SU-DHL-6 (cell line): ENCODE measurements at regions not wholly inside any gene's neighbourhood (a gene's known extent, or its start where the extent isn't known, plus 50 kb on each side); places are given as distances from the start of the nearest gene placed in this dataset.

Experiments
- H2AFZ ChIP-seq: fragments of 200-600 bp; sonication (generic); 2 replicates; pipeline ENCODE4 v1.6.1; 2014; ENCODE audit warnings: low read depth, mild to moderate bottlenecking, moderate library complexity, mixed read lengths, antibody characterized with exemption, low read length; ENCODE audit not compliant: severe bottlenecking
- H3F3A ChIP-seq: fragments of 200-600 bp; shearing (Covaris generic); 2 replicates; pipeline ENCODE4 v1.6.0; 2016; ENCODE audit warnings: antibody characterized with exemption, mild to moderate bottlenecking; ENCODE audit not compliant: insufficient read depth
- H3K27ac ChIP-seq: fragments of 200-600 bp; sonication (generic); 2 replicates; pipeline ENCODE4 v1.5.1; 2016; ENCODE audit warnings: low read depth, mild to moderate bottlenecking, low read length, moderate library complexity, mixed read lengths
- H3K27me3 ChIP-seq: fragments of 200-600 bp; sonication (generic), shearing (Covaris generic); 2 replicates; pipeline ENCODE4 v1.6.0; 2014; ENCODE audit warnings: mild to moderate bottlenecking, low read length
- H3K36me3 ChIP-seq: fragments of 200-600 bp; sonication (generic); 2 replicates; pipeline ENCODE4 v1.6.1; 2014; ENCODE audit warnings: mild to moderate bottlenecking, low read length, mixed read lengths
- H3K4me2 ChIP-seq: fragments of 300-600, 200-600 bp; shearing (Covaris generic), sonication (generic); 2 replicates; pipeline ENCODE4 v1.6.0; 2014; ENCODE audit warnings: low read length, low read depth, mild to moderate bottlenecking; ENCODE audit not compliant: poor library complexity, severe bottlenecking
- H3K4me3 ChIP-seq: fragments of 200-600 bp; sonication (generic); 2 replicates; pipeline ENCODE4 v1.5.1; 2014; ENCODE audit warnings: antibody characterized with exemption, low read length, mild to moderate bottlenecking, mixed read lengths; ENCODE audit not compliant: insufficient read depth, poor library complexity, severe bottlenecking
- H3K79me2 ChIP-seq: fragments of 200-600 bp; sonication (generic); 2 replicates; pipeline ENCODE4 v1.6.1; 2014; ENCODE audit warnings: mild to moderate bottlenecking, low read length, moderate library complexity; ENCODE audit not compliant: insufficient read depth
- H3K9ac ChIP-seq: fragments of 200-600 bp; sonication (generic); 2 replicates; pipeline ENCODE4 v1.7.0; 2014; ENCODE audit warnings: mild to moderate bottlenecking, low read length
- H3K9me2 ChIP-seq: fragments of 200-600 bp; sonication (generic); replicated peaks from 2 replicates; pipeline ENCODE4 v1.6.1; 2014; ENCODE audit warnings: low read length; ENCODE audit not compliant: insufficient read depth
- H3K9me3 ChIP-seq: fragments of 200-600 bp; sonication (generic); 2 replicates; pipeline ENCODE4 v1.6.1; 2014; ENCODE audit warnings: low read length, mixed read lengths; ENCODE audit not compliant: insufficient read depth
- H4K20me1 ChIP-seq: fragments of 200-600 bp; sonication (generic); 2 replicates; pipeline ENCODE4 v1.6.1; 2014; ENCODE audit warnings: low read depth, mild to moderate bottlenecking, antibody characterized with exemption, low read length, moderate library complexity, mixed read lengths
- CTCF ChIP-seq: fragments of 200-600 bp; sonication (generic); IDR thresholded peaks from one replicate; pipeline ENCODE4 v1.5.1; 2017; ENCODE audit warnings: antibody characterized with exemption, mild to moderate bottlenecking, low read length, moderate library complexity; ENCODE audit not compliant: insufficient read depth, poor library complexity, severe bottlenecking
- EZH2phosphoT487 ChIP-seq: fragments of 200-600 bp; sonication (generic), shearing (Covaris generic); conservative IDR thresholded peaks from 2 replicates; pipeline ENCODE4 v1.6.1; 2018; ENCODE audit warnings: mild to moderate bottlenecking, antibody characterized with exemption, low read length, moderate library complexity, mixed read lengths

DNA sequence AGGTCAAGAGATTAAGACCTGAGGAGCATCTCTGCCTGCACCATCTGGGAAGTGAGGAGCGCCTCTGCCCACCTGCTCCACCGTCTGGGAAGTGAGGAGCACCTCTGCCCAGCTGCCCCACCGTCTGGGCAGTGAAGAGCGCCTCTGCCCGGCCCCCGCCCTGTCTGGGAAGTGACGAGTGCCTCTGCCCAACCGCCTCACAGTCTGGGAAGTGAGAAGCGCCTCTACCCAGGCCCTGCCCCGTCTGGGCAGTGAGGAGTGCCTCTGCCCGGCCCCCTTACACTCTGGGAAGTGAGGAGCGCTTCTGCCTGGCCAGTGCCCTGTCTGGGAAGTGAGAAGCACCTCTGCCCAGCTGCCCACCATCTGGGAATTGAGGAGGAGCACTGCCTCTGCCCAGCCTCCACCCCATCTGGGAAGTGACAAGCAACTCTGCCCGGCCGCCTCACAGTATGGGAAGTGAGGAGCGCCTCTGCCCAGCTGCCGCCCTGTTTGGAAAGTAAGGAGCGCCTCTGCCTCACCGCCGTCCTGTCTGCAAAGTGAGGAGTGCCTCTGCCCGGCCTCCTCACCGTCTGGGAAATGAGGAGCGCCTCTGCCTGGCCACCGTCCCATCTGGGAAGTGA is 270.4 kb upstream of the NRSN1 start:
- no peak overlapping the region for H2AFZ ChIP-seq
- H3K27me3 ChIP-seq, result no peaks in the 10 kb centered on the region
- H3K9me3 ChIP-seq, result no peaks in the 10 kb centered on the region
- H3K4me2 ChIP-seq, result no peak overlapping the region
- no peak overlapping the region for H3K27ac ChIP-seq
- H3K9ac ChIP-seq, result no peak overlapping the region
- H3K9me2 ChIP-seq, result no peaks in the 10 kb centered on the region
- no peaks in the 10 kb centered on the region for H3K79me2 ChIP-seq
- H3K4me3 ChIP-seq, result no peak overlapping the region
- H3F3A ChIP-seq, result no peaks in the 10 kb centered on the region
- no peaks in the 10 kb centered on the region for H4K20me1 ChIP-seq
- no peaks in the 10 kb centered on the region for H3K36me3 ChIP-seq
- no peak for TF ChIP-seq EZH2phosphoT487
- TF ChIP-seq CTCF, result no peak

- Histone ChIP-seq H4K20me1 (no peaks in the 10 kb centered on the region), H3K4me3 (no peak overlapping the region), H3K4me2 (no peak overlapping the region), H3K27ac (no peak overlapping the region), H3K79me2 (no peaks in the 10 kb centered on the region), H3K27me3 (0 out of 2 replicates have a peak, but pooled peaks cover 3% of the 10 kb centered on the region), H3K36me3 (no peaks in the 10 kb centered on the region), H2AFZ (no peak overlapping the region), H3F3A (no peaks in the 10 kb centered on the region), H3K9me2 (no peaks in the 10 kb centered on the region), H3K9me3 (no peaks in the 10 kb centered on the region), H3K9ac (no peak overlapping the region)
- TF ChIP-seq CTCF (no peak), EZH2phosphoT487 (no peak)
These were observed 255.5 kb upstream of the NRSN1 start for GRCh38 chr6:23870496-23870895.

GRCh38 chr6:23873161-23873560 is 252.9 kb upstream of the NRSN1 start:
- H3K9me3 ChIP-seq, result no peaks in the 10 kb centered on the region
- H4K20me1 ChIP-seq, result no peaks in the 10 kb centered on the region
- no peak overlapping the region for H3K4me2 ChIP-seq
- no peak overlapping the region for H3K27ac ChIP-seq
- no peaks in the 10 kb centered on the region for H3K79me2 ChIP-seq
- H3K9me2 ChIP-seq, result no peaks in the 10 kb centered on the region
- TF ChIP-seq EZH2phosphoT487, result no peak
- TF ChIP-seq CTCF, result no peak
- no peaks in the 10 kb centered on the region for H3K36me3 ChIP-seq
- H2AFZ ChIP-seq, result no peak overlapping the region
- no peak overlapping the region for H3K9ac ChIP-seq
- no peak overlapping the region for H3K4me3 ChIP-seq
- H3K27me3 ChIP-seq, result 0 out of 2 replicates have a peak, but pooled peaks cover 3% of the 10 kb centered on the region
- H3F3A ChIP-seq, result no peaks in the 10 kb centered on the region
